H1 (cell line): ENCODE measurements at regions not wholly inside any gene's neighbourhood (a gene's known extent, or its start where the extent isn't known, plus 50 kb on each side); places are given as distances from the start of the nearest gene placed in this dataset.

Experiments
- ATF3 ChIP-seq: IDR thresholded peaks from 2 replicates; pipeline ENCODE4 v1.6.1; 2011; ENCODE audit warnings: low read depth, mild to moderate bottlenecking, low read length; ENCODE audit not compliant: insufficient read depth
- KDM1A ChIP-seq: fragments of 200-600, 300-600 bp; sonication (generic); IDR thresholded peaks from 2 replicates; pipeline ENCODE4 v1.7.1; 2016; ENCODE audit warnings: mild to moderate bottlenecking, low read length, borderline replicate concordance
- RBBP5 ChIP-seq: IDR thresholded peaks from 2 replicates; pipeline ENCODE4 v1.7.1; 2012; ENCODE audit warnings: low read depth, mild to moderate bottlenecking, inconsistent platforms, low read length, moderate library complexity, borderline replicate concordance
- RXRA ChIP-seq: IDR thresholded peaks from 2 replicates; pipeline ENCODE4 v1.6.1; 2011; ENCODE audit warnings: low read depth, mild to moderate bottlenecking, low read length, moderate library complexity; ENCODE audit not compliant: insufficient read depth
- SP1 ChIP-seq: IDR thresholded peaks from 2 replicates; pipeline ENCODE4 v1.6.1; 2011; ENCODE audit warnings: low read depth, low read length
- TCF12 ChIP-seq: IDR thresholded peaks from 2 replicates; pipeline ENCODE4 v1.6.1; 2011; ENCODE audit warnings: low read depth, mild to moderate bottlenecking, low read length

- no peak for TF ChIP-seq ATF3
- TF ChIP-seq RBBP5, result no peak
- no peak for TF ChIP-seq RXRA
- TF ChIP-seq TCF12, result no peak
- TF ChIP-seq SP1, result no peak
- TF ChIP-seq KDM1A, result no peak
- TF ChIP-seq, all 59 proteins: peak for 0
Measured at GRCh38 chr16:26196802-26197201, 505.0 kb downstream of the HS3ST4 start (continued).
